ENCODE measurements at regions not wholly inside any gene's neighbourhood (a gene's known extent, or its start where the extent isn't known, plus 50 kb on each side); places are given as distances from the start of the nearest gene placed in this dataset.

DNA sequence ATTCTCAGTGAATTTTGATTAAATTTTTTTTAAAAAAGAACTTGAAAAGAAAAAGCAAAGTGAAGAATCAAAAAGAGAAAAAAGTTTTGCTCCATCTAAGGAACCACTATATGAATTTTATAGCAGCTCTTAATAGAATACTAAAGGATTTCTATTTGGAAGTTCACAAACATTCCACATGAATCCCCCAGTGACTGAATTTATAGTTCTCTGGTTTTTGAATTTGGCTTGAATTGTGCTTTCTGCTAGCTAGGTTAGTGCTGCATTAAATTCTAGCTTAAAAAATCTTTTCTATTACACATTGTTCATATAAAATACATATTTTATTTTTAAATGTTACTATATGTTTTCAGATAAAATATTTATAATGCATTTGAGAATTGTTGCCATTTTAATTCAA is 675.4 kb downstream of the RERGL start:
- no peaks in the 10 kb centered on the region for H3K4me1 Mint-ChIP-seq (ENCODE audit: low read depth)
- TF ChIP-seq, protein P1, sequence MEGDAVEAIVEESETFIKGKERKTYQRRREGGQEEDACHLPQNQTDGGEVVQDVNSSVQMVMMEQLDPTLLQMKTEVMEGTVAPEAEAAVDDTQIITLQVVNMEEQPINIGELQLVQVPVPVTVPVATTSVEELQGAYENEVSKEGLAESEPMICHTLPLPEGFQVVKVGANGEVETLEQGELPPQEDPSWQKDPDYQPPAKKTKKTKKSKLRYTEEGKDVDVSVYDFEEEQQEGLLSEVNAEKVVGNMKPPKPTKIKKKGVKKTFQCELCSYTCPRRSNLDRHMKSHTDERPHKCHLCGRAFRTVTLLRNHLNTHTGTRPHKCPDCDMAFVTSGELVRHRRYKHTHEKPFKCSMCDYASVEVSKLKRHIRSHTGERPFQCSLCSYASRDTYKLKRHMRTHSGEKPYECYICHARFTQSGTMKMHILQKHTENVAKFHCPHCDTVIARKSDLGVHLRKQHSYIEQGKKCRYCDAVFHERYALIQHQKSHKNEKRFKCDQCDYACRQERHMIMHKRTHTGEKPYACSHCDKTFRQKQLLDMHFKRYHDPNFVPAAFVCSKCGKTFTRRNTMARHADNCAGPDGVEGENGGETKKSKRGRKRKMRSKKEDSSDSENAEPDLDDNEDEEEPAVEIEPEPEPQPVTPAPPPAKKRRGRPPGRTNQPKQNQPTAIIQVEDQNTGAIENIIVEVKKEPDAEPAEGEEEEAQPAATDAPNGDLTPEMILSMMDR (IDR thresholded peaks at IDR 0.05; ENCODE audit: unreplicated experiment), result no peak
- DNase-seq (ENCODE audit: low spot score, unreplicated experiment), result no peak
- no peaks in the 10 kb centered on the region for H3K36me3 Mint-ChIP-seq (ENCODE audit: insufficient read depth)
- peaks cover 22% of the 10 kb centered on the region for H3K9me3 Mint-ChIP-seq (ENCODE audit: low read depth)
- H3K27me3 Mint-ChIP-seq, result no peaks in the 10 kb centered on the region
- H3K4me3 Mint-ChIP-seq (ENCODE audit: low read depth), result no peak overlapping the region
- H3K27ac Mint-ChIP-seq, result no peak overlapping the region

GRCh38 chr12:17411662-17412061 is 678.3 kb downstream of the RERGL start:
- H3K9me3 Mint-ChIP-seq (ENCODE audit: low read depth), result peaks cover 20% of the 10 kb centered on the region
- no peak overlapping the region for H3K27ac Mint-ChIP-seq
- TF ChIP-seq, protein P1 (IDR thresholded peaks at IDR 0.05; ENCODE audit: unreplicated experiment), result no peak

DNA sequence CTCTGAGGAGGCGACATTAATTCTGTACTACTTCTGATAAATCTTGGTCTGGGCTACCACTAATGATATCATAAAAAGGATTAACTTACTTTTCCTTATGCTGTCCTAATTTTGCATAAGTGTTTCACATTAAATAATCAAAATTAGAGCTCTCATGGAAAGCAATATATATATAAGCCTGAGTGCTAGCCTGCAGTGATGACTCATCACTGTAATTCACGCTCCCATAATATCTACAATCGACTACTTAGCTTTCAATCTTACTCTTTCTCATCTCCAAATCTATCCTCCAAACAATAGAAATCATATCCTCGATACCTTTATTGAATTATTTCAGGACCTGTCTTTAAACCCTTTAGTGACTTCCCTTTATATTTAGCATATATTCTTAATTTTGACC is 701.3 kb downstream of the RERGL start:
- no peak for DNase-seq (ENCODE audit: low spot score, unreplicated experiment)
- TF ChIP-seq, protein P1 (IDR thresholded peaks at IDR 0.05; ENCODE audit: unreplicated experiment), result no peak
- Mint-ChIP-seq H3K4me1 (ENCODE audit: low read depth) (no peaks in the 10 kb centered on the region), H3K36me3 (ENCODE audit: insufficient read depth) (no peaks in the 10 kb centered on the region), H3K4me3 (ENCODE audit: low read depth) (no peak overlapping the region), H3K27ac (no peak overlapping the region), H3K27me3 (no peaks in the 10 kb centered on the region), H3K9me3 (ENCODE audit: low read depth) (peaks cover 7% of the 10 kb centered on the region)

More at GRCh38 chr12:17411662-17412061, 678.3 kb downstream of the RERGL start:
- Mint-ChIP-seq H3K27me3 (no peaks in the 10 kb centered on the region), H3K4me3 (ENCODE audit: low read depth) (no peak overlapping the region), H3K4me1 (ENCODE audit: low read depth) (no peaks in the 10 kb centered on the region), H3K36me3 (ENCODE audit: insufficient read depth) (no peaks in the 10 kb centered on the region)
- DNase-seq (ENCODE audit: low spot score, unreplicated experiment), result no peak

DNA sequence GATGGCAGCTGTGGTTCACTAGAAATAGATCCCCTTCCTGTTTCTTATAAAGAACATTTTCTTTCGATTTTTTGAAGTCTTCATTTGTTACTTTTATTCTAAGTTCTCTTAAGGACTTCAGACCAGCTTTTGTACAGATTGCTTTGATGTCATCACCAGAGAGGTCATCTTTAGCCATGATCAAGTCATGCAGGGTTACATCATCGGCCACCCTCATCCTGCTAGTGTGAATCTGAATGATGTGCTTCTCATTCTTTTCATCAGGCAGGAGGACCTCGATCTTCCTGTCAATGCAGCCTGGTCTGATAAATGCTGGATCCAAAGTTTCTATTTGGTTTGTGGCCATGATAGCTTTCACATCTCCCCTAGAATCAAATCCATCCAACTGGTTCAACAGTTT is 706.7 kb downstream of the RERGL start:
- H3K36me3 Mint-ChIP-seq (ENCODE audit: insufficient read depth), result peaks cover 1% of the 10 kb centered on the region
- no peak for DNase-seq (ENCODE audit: low spot score, unreplicated experiment)
- TF ChIP-seq, protein P1 (IDR thresholded peaks at IDR 0.05; ENCODE audit: unreplicated experiment), result no peak
- H3K9me3 Mint-ChIP-seq (ENCODE audit: low read depth), result peaks cover 13% of the 10 kb centered on the region
- H3K4me1 Mint-ChIP-seq (ENCODE audit: low read depth), result peaks cover 4% of the 10 kb centered on the region
- H3K4me3 Mint-ChIP-seq (ENCODE audit: low read depth), result no peak overlapping the region
- no peak overlapping the region for H3K27ac Mint-ChIP-seq
- no peaks in the 10 kb centered on the region for H3K27me3 Mint-ChIP-seq

GRCh38 chr12:17381211-17381610 is 708.8 kb downstream of the RERGL start:
- DNase-seq (ENCODE audit: low spot score, unreplicated experiment), result no peak
- H3K27me3 Mint-ChIP-seq, result no peaks in the 10 kb centered on the region
- no peak overlapping the region for H3K27ac Mint-ChIP-seq
- H3K4me3 Mint-ChIP-seq (ENCODE audit: low read depth), result no peak overlapping the region
- TF ChIP-seq, protein P1 (IDR thresholded peaks at IDR 0.05; ENCODE audit: unreplicated experiment), result no peak
- peaks cover 1% of the 10 kb centered on the region for H3K36me3 Mint-ChIP-seq (ENCODE audit: insufficient read depth)
- peaks cover 17% of the 10 kb centered on the region for H3K4me1 Mint-ChIP-seq (ENCODE audit: low read depth)
- H3K9me3 Mint-ChIP-seq (ENCODE audit: low read depth), result peaks cover 10% of the 10 kb centered on the region

All from progenitor cell of endocrine pancreas (in vitro differentiated cells).